Sciatic nerve (tissue), 2 donors: ENCODE measurements at regions not wholly inside any gene's neighbourhood (a gene's known extent, or its start where the extent isn't known, plus 50 kb on each side); places are given as distances from the start of the nearest gene placed in this dataset.

ENCODE experiments used
- ATAC-seq: fragments of 200-7000 bp; cut with Tn5 transposase; one replicate; pipeline ENCODE4 v1.9.1; 2020; ENCODE audit warnings: mild to moderate bottlenecking, moderate library complexity
- DNase-seq: peaks from one replicate; pipeline ENCODE4 v3.0.0-alpha.2; 2020; ENCODE audit warnings: low spot score
- intact Hi-C: fragments of 100-400 bp; cut with DNase I; formaldehyde crosslinking; loops from one replicate; pipeline ENCODE4 v1.14.2; 2022
- donor health status: DM: no; HTN: no; CAD: no.
- donor health status: DM: no; HTN: no; CAD: no.

DNA sequence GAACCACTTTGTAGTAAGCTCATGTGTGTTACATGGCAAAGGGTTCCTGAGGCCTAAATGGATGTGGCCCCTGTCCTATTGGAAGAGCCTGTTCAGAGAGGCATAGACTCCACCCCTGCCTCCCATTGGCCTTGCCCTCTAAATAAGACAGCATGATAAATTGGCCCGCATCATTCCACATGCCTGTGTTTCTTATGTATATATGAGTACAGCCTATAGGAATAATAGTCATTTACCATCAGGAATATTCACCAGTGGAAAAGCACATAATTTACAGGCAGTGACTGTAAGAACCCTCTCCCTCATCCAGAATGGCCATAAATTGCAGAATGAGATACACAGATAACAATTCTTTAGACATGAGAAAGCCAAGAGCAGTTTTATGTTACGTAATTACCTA, 519.5 kb upstream of the DAB1 start:
- ATAC-seq, result no peak
- intact Hi-C loops, result no loop called here

DNA sequence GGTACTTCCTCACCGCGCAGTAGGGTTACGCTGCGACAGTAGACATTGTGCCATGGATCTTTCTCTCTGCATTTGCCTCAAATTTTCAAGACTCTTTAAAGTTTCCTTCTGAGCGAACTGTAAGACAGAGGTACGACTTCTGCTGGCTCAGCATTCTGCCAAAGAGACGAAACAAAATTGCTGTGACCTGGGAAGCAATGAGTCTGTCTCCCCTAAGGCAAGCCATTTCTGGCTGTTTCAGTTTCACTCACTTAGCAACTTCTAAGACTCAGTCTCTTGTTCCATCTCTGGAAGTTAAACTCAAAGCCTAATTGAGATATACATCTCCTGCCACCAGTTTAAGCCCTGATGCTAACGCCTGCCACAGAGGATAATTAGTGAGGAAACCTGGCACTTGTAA, 510.9 kb upstream of the DAB1 start:
- DNase-seq (no peak), ATAC-seq (no peak)
- intact Hi-C loops, result no loop called here

More for the DNA sequence above, 519.5 kb upstream of the DAB1 start:
- DNase-seq, result no peak

DNA sequence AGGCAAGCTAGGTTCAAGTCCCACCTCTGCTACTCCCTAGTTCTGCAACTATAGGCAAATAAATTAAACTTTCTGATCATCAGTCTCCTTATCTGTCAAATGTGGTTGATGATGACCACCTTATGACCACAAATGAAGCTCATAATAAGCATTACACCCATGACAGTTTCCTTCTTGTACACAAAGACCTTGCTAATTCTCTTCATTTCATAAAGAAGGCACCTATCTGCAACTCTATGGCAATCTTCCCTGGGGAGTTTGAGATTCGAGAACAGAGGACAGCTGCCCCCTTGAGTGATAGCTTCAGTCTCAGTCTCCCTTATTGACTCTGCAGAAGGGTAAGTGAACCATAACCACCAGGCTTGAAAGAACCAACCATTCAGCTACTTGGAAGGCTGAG, 503.1 kb upstream of the DAB1 start:
- no peak for DNase-seq
- ATAC-seq, result no peak
- intact Hi-C loops, result no loop called here

DNA sequence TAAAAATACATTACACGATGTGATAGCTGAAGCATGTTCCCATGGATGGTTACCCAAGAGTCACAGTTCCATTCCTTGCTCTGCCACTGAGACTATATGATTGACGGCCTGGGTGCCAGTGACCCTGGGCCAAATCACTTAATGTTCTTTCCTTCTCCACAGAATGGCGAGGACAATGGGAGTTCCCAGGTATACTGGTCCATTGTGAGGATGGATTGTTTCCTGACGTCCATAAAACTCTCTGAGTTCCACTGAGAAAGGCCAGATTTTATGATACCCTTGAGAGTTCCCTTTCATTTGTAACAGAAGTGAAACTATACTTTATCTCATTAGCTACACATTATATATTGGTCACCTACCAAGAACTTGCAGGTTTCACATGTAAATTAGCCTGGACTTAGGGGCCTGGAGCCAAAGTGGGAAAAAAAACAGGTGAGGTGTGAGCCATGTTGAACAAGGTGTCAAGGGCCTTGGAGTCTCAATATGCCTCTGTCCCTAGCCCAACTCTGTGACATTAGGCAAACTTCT, 502.2 kb upstream of the DAB1 start:
- intact Hi-C loops, result no loop called here
- DNase-seq, result no peak
- ATAC-seq, result no peak

DNA sequence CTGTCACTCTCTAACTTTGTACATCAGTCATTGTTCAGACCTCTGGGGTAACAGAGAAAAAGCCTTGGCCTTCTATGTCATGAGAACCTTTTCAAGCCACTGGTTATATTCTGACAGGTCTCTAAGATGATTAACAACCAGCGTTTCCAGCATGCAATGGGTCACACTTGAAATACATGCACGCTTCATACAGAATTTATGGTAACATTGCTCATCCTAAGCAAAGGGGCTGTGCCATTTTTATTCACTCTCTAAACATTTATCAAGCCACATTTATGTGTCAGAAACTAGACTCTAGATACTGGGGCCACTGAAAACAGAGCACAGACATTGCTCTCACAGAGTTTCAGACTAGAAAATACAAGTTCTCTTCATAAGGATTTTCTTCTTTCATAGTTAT, 501.4 kb upstream of the DAB1 start:
- DNase-seq (no peak), ATAC-seq (no peak)
- intact Hi-C loops, result no loop called here

DNA sequence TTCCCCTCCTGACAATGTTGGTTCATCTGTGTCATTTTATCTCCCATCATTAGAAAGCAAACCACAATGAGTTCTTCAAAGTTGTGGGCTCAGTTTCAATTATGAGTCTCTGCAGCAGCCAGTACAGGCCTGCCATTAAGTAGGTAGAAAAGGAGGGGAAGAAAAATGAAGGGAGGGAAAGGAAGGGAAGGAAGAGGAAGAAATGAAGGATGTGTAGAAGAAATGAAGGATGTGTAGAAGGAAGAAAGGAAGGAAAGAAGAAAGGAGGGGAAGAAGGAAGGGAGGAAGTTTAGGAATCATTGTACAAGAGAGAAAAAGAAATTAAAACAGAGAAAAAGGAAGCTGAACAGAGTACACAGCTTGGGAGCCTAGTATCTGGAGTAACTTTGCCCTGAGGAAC, 498.3 kb upstream of the DAB1 start:
- ATAC-seq, result no peak
- no peak for DNase-seq
- intact Hi-C loops, result no loop called here

DNA sequence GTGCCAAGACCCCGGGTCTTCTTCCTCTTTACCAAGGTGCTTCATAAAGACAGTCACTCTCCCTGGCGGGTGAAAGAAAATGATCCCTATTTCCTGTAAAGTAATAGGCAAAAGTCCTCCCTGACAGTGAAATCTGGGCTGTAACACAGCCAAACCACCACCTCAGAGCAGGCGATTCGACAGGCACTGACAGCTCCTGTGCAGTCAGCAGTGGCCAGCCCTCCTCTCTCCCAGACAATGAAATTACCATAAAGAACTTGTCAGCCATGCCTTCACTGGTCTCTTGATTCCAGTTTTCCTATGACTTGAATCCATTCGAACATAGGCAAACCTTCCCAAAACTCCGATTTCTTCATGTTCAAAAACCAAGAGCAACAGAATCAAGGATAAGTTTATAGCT, 492.2 kb upstream of the DAB1 start:
- ATAC-seq (no peak), DNase-seq (no peak)
- intact Hi-C loops, result no loop called here

DNA sequence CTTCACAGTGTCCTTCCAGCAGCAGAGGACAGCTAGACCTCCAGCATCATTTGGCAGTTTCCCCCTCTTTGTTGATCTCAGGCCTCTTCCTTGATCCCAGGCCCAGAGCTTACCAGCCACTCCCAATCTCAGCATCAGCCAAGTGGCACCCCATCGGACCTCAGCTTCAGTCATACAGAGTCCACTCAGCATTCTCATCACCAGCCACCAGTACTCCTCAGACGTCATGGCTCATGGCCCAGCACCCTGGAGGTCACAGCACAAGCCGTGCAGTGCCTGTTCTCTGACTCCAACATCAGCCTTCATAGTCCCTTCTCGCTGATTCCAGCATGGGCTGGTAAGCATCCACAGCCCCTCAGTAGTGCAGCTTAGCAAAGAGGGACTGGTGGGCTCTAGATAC, 487.6 kb upstream of the DAB1 start:
- ATAC-seq (no peak), DNase-seq (no peak)
- intact Hi-C loops, result no loop called here

DNA sequence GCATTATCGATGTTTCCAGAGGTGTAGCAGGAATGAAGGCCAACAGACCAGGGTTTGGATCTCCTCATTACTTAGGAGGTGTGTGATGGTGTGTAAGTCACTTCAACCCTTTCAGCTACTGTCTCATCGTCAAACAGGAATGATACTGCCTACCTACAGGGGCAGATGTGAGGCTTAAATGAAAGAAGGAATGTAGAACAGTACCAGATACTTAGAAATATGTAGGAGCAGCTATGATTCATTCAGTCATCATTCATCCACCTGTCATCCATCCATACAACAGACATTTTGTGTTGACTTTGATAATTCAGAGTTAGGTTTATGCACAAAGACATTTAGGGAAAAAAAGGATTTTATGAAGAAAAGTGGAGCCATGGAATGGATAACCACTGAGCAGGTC, 486.9 kb upstream of the DAB1 start:
- intact Hi-C loops, result no loop called here
- DNase-seq (no peak), ATAC-seq (no peak)

DNA sequence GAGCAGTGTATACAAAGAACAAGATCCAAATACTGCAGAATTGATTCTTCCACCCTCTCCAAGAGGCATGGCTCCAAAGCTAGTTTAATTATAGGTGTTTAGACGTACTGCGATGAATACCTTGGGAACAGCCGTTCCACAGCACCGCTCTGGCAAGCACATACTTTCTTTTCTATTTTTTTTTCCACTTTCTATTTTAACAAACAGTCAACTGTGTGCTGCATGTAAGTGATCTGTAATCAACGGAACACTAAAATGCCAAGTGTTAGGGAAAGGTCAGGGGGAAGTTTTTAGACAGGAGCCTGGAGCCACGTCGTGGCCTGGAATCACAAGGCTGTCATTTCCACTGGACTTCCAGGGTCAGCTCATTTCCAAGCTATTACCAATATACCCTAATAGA, 486.4 kb upstream of the DAB1 start:
- intact Hi-C loops, result no loop called here
- ATAC-seq, result no peak
- no peak for DNase-seq

DNA sequence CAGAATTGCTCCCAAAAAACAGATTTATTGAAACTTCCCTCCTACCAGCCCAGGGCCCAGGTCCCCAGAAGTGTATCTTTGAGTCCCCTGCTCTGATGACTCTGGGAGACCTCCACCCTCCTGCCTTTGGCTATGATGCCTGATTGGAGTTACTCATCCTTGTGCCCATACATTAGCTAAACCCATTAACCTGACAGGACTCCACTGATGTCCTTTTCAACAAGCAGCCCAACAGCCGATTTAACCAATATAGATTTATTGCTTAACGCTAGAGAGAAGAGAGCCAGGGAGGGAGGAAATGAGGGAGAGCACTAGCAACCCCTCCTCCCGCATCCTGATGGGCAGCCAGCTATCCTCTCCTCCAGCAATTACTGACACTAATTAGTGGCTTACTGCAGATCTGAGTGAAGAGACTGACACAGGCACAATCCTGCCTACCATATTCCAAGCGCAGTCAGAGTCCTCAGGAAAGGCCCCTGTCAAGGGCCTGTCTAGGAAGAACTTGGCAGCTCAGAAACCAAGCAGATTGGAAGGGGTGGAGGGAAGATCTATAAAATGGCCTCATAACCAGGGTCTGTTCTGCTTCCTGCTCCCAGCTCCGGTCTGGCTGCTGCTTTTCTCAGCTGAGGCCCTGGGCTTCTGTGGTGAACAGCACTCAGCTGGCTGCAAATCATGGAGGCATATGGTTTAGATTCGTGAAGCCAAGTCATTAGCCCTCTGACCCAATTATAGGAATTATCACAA, 484.5 kb upstream of the DAB1 start:
- no peak for DNase-seq
- intact Hi-C loops, result no loop called here
- ATAC-seq, result no peak

DNA sequence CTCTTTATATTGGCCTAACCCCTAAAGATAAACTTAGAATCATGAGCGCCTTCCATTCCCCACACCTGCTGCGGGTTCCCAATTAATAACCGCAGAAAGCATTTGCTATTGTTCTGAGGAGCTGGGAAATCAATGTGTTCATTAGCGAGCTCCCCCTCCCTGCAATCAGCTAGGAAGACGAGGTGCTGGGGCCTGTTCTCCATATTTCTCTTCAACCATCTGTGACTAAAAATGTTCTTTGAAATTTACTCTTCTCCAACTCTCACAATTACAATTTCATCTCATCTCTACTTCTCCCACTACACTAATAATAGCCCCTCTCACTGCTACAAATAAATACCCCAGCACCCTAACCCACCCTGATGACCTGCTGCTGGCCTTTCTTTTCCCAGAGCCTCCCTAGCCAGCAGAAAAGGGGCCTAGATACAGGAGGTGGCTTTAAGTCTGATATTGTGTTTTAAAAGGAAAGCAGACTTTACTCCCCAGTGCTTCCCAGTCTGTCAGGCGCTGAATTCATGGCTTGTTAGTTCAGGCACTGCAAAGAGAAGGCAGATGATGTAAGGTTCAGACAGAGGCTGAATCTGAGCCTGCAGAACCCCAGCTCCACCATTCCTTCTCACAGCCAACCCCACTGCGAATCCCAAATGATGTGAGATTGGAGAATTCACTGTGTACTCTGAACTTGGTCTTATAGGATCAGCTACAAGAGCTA, 477.5 kb upstream of the DAB1 start:
- intact Hi-C loops, result no loop called here
- no peak for DNase-seq
- ATAC-seq, result no peak

DNA sequence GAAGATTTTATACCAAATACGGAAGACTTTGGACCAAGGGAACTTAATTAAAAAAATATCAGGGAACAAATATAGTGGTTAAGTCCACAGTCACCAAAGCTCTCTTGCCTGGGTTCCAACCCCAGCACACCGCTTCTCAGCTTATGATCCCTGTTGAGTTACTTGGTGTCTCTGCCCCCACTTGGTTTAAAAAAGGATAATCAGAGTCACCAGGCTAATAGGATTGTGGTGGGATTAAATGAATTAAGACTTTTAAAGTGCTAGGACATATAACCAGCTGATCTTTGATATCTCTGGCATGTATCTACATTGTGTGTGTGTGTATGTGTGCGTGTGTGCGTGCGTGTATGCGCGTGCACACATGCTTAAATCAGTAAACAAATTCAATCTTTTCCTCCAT, 474.7 kb upstream of the DAB1 start:
- no peak for DNase-seq
- intact Hi-C loops, result loop anchor here (10.0 kb wide), 1 partner anchor 154 kb away; no protein-coding TSS in a partner anchor
- ATAC-seq, result no peak

DNA sequence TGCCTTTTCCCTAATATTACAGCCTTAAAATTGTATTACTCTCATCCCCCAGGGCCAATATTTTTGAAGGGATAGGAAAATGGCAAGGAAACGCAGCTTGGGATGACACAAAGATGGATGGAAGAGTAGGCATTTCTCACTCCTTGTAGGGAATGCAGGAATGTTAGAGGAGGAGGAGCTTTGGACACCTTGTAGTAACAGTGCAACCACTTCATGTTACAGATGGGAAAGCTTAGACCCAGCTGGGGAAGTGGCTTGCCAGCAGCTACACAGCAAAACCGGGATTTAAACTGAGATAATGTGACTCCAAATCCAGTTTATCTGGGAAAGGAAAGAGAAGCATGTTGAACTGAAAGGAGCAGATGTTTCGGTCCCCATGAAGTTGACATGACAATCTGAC, 473.7 kb upstream of the DAB1 start:
- intact Hi-C loops, result loop anchor here (10.0 kb wide), 1 partner anchor 153 kb away; no protein-coding TSS in a partner anchor
- DNase-seq, result no peak
- ATAC-seq, result no peak

DNA sequence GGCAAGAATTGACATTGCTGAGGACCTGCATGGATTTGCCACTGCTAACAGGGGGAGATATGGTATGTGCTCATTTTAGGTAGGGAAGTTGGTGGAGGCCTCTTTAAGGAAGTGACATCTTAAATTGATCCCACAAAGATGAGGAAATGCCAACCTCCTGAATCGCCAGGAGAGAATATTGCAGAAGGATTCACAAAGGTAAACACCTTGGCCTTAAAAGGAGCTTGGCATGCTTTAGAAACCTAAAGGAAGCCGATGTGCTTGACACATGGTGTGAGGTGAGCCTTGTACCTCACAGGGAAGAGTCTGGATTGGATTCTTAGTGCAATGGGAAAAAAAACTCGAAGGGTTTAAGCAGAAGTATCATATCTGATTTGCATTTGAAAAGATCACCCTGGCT, 470.5 kb upstream of the DAB1 start:
- ATAC-seq (no peak), DNase-seq (no peak)
- intact Hi-C loops, result loop anchor here (10.0 kb wide), 1 partner anchor 150 kb away; no protein-coding TSS in a partner anchor

DNA sequence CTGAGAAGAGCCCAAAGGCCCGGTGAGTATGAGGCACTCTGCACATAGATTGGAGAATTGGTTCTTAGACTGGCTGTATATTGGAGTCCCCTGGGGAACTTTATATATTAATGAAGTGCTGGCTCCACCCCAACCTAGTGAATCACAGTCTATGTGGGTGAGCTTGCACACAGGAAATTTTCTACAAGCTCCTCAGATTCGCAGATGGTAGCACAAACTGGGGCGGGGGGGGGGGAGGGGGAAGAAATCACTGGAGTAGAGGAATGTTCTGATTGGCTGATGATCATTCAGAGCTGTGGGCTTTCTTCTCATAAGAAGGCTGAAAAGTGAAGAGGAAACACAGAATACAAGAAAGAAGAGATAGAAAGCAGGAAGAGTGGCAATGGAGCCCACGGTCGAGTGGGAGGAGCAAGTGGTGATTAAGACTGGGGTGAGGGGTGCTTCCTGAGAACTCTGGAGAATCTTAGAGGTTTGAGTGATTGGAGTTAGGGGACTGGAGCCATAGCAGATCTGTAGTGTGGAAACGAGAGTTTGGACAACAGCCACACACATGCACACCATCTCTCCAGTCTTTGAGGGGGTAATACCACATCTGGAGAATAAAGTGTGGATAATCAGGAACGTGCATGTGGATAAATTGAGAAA, 465.9 kb upstream of the DAB1 start:
- ATAC-seq, result no peak
- no peak for DNase-seq
- intact Hi-C loops, result loop anchor here (10.0 kb wide), 1 partner anchor 145 kb away; no protein-coding TSS in a partner anchor

DNA sequence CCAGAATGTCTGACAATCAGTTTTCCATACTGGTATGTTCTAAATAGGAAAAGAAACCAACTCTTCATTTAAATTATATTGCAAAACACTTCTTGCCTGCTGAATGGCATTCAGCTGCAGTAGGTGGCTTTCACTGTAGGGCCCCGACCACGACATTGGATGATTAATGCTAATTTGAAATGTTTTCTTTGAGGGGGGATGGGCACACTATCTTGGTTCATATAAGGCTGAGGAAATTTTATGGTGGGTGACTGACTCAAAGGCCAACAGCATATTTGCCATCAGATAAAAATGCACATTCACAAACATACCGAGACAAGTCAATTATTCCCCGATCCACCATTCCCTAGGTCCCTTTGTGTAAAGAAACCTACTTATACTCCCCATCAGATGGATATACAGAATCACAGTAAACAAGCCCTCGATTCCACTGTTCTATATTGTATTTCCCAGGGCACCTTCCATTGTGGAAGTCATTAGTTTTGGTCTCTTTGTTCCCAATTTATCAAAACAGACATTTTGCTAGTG, 464.2 kb upstream of the DAB1 start:
- ATAC-seq, result no peak
- intact Hi-C loops, result no loop called here
- no peak for DNase-seq

DNA sequence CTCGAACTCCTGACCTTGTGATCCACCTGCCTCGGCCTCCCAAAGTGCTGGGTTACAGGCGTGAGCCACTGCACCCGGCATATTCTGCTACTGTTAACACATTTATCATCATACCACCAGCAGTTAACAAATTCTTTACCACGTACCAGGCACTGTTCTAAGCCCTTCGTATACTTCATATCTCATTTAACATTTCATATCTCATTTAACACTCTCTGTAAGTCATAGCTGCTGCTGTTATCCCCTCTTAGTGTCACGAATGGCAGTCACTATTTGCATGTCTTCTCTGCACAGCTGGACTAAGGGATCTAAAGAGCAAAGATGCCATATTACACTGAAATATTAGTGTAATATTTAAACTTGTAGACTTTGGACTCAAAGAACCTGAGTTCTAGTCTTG, 462.5 kb upstream of the DAB1 start:
- no peak for ATAC-seq
- intact Hi-C loops, result no loop called here
- DNase-seq, result no peak

DNA sequence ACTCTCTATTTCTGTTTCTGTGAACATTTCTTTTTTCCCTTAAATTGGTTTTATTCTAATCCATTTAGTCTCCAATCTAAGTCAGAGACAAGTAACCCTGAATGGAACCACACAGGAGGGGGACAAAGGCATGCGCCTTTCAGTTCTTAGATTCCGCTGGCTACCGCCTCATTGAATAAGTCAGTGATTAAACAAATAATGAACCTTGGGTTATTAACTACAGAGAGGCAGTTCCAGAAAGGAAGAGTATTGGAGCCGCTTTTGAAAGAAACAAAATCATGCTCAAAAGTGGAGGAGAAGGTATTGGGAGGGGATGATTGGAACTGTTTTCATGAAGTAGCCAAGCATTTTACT, 459.8 kb upstream of the DAB1 start:
- DNase-seq, result no peak
- ATAC-seq, result no peak
- intact Hi-C loops, result no loop called here
